Stimulated activated CD4-positive, alpha-beta T cell treated with anti-CD3 and anti-CD28 coated beads, Interleukin-1b, Interleukin-23, amount 100 ng/mL, for 48 hours (primary cell): ENCODE measurements at regions not wholly inside any gene's neighbourhood (a gene's known extent, or its start where the extent isn't known, plus 50 kb on each side); places are given as distances from the start of the nearest gene placed in this dataset.

Experiments
- DNase-seq: peaks from one replicate; pipeline ENCODE4 v3.0.0-alpha.2; 2020

DNA sequence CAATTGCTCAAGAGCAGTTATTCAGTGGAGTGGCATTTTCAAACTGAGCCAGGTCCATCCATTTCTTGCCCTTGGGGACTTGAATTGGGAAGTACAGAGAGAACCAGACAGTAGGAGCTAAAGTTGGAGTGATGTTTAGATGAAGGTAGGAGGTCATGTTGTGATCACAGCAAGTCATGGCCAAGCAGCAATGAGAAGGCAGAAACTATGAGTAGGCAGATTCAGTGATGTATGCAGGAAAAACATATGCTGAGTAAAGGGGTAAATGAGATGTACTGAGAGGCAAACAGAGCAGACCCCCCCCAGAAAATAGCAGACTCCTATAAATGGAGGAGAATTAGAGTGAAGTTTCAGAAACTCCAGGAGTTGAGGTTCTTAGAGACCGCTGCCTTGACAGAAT lies 95.8 kb downstream of the PERP start:
- no peak for DNase-seq

GRCh38 chr6:138012682-138013081 lies 94.5 kb downstream of the PERP start:
- DNase-seq = no peak

GRCh38 chr6:138013959-138014358 lies 93.3 kb downstream of the PERP start:
- DNase-seq = no peak

- DNase-seq = no peak
Measured at GRCh38 chr6:138017166-138017757, 90.0 kb downstream of the PERP start.

DNA sequence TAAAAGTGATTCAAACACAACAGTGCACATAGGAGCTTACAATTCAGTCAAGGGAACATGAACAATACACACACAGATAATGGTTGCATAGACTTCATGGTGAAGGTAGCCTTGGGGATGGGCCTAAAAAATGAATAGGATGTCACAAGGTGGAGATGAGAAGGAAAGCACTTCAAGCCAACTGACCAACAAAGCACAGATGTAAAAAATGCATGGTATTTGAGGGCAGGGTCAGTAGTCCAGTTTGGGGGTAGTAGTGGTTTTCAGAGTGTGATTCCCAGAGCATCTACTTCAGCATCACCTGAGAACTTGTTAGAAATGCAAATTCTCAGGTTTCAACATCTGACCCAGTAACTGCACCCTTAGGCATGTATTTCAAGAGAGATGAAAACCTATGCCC lies 88.9 kb downstream of the PERP start:
- no peak for DNase-seq

GRCh38 chr6:138025528-138025978 lies 81.7 kb downstream of the PERP start:
- DNase-seq = no peak

- DNase-seq = no peak
Measured at GRCh38 chr6:138026342-138026741, 80.9 kb downstream of the PERP start.

GRCh38 chr6:138028893-138029292 lies 78.3 kb downstream of the PERP start:
- no peak for DNase-seq

- no peak for DNase-seq
Measured at GRCh38 chr6:138030872-138031271, 76.3 kb downstream of the PERP start.

DNA sequence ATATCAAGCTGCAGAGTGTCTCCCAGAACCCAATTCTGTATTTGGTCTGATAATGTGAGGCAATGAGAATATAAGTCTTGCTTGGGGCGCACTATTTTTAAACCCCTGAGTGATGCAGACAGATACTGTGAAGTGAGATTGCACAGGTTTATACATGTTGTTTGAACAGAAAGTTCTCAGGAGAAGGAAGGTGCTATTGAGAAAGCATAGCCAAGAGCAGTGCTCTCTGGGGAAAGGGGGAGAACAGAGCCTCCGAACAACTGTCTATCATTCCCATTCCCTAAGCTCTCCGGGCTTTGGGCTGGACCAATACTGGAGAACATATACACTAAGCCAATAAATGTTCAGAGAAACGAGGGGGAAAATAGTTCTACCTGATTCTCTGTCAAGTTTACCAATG lies 75.8 kb downstream of the PERP start:
- DNase-seq = no peak

GRCh38 chr6:138031850-138032249 lies 75.4 kb downstream of the PERP start:
- no peak for DNase-seq

DNA sequence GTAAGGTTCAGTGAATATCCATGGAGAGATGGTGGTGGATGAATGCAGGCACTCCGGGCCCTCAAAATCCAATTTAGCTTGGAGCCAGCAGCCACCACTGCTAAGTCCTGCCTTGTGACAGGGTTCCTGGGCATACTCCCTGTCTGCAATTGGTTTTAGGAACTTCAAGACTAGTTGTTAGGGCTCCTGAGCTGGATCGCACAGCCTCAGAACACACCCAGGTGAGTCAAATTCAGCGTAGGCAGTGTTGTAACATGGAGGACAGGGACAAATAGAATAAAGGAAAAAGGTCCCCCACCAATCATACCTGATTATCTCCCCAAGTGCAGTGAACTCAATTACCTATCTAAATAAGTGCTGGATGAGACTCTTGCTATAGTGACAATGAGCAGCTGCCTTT lies 74.6 kb downstream of the PERP start:
- DNase-seq = no peak

GRCh38 chr6:138034229-138034628 lies 73.0 kb downstream of the PERP start:
- no peak for DNase-seq

DNA sequence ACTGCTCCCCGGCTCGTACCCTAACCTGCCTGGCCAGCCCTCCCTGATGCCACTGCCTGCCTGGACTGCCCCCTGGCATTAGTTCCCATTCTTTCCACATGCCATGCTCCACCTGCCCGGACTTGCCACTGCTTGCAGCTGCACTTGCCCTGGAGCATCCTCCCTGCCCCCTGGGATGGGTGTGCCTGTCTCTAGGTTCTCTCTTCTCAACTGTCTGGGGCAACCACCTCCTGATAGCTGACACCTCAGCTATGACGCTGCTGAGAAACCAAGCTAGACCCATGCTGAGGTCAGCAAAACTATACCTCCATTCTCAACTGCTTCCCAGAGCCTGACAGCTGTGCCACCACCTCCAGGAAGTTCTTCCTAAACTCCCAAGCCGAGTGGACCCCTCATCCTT lies 72.1 kb downstream of the PERP start:
- no peak for DNase-seq

DNA sequence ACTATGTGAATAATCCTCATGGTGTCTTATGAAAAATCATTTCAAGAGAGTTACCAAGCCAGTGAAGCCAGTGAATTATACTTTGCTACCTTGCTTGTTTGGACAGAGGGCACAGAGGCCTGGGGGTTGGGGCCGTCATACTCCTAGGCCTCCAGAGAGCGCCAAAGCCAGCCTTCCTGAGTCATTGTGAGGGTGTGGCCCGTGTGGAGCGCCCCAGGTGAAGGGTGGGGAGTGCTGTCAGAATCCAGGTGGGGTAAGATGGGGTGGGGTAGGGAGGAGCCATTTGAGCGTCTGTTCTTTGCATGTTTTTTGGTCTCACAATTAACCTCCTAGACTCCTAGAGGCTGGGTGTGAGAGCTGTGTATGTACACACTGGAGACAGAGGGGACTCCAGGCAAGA lies 71.1 kb downstream of the PERP start:
- no peak for DNase-seq

- no peak for DNase-seq
Measured at GRCh38 chr6:138037009-138037504, 70.2 kb downstream of the PERP start.

DNA sequence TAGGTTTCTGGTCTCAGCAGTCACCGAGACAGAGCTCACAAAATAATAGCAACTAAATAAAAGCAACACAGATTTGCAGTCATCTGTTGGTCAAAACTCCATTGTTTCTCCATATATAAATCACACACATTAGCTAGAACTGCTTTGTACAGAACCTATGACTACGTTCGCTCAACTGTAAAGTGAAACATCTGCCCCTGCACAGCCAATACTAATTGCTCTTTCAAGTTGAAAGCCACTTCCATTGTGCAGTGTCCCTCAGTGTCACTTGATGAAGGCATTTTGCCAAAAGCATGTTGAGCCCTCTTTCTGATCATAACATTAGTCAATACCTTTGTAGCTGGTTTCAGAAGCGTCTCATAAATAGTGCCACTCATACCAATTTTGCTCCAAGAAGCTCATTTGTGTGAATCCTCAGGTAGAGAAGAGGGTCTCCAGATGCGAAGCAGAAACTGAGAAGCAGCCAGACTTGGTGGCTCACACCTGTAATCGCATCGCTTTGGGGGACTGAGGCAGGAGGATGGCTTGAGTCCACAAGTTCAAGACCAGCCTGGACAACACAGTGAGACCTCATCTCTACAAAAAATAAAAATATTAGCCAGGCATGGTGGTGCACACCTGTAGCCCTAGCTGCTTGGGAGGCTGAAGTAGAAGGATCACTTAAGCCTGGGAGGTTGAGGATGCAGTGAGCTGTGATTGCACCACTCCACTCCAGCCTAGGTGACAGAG lies 68.9 kb downstream of the PERP start:
- DNase-seq = no peak
